Thyroid gland (tissue), 4 donors: ENCODE measurements at regions not wholly inside any gene's neighbourhood (a gene's known extent, or its start where the extent isn't known, plus 50 kb on each side); places are given as distances from the start of the nearest gene placed in this dataset.

Experiments
- POLR2A ChIP-seq, 2 donors: fragments of 450-650 bp; IDR thresholded peaks; one replicate each; pipeline ENCODE4 v1.6.1; 2017; ENCODE audit warnings: antibody characterized with exemption in 2 of 2, mild to moderate bottlenecking in 2 of 2, moderate library complexity in 1 of 2
- TF ChIP-seq, protein P1 (sequence below), 6 experiments: fragments of 200-600 bp in 3 of 6; fragments of 450-650 bp in 3 of 6; sonication (generic) in 3 of 6; IDR thresholded peaks; one replicate each; pipeline ENCODE4 v1.5.1; 2016 to 2019; ENCODE audit warnings: antibody characterized with exemption in 6 of 6, mild to moderate bottlenecking in 2 of 6, inconsistent platforms in 1 of 6, moderate library complexity in 1 of 6

- TF ChIP-seq POLR2A (IDR thresholded peaks at IDR 0.05), result no peak
- TF ChIP-seq, protein P1, sequence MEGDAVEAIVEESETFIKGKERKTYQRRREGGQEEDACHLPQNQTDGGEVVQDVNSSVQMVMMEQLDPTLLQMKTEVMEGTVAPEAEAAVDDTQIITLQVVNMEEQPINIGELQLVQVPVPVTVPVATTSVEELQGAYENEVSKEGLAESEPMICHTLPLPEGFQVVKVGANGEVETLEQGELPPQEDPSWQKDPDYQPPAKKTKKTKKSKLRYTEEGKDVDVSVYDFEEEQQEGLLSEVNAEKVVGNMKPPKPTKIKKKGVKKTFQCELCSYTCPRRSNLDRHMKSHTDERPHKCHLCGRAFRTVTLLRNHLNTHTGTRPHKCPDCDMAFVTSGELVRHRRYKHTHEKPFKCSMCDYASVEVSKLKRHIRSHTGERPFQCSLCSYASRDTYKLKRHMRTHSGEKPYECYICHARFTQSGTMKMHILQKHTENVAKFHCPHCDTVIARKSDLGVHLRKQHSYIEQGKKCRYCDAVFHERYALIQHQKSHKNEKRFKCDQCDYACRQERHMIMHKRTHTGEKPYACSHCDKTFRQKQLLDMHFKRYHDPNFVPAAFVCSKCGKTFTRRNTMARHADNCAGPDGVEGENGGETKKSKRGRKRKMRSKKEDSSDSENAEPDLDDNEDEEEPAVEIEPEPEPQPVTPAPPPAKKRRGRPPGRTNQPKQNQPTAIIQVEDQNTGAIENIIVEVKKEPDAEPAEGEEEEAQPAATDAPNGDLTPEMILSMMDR (IDR thresholded peaks at IDR 0.05), result no peak
Observed at GRCh38 chr4:28007693-28008092, 1147.1 kb downstream of the STIM2 start.
